B cell (primary cell): ENCODE measurements at regions not wholly inside any gene's neighbourhood (a gene's known extent, or its start where the extent isn't known, plus 50 kb on each side); places are given as distances from the start of the nearest gene placed in this dataset.

ENCODE experiments used
- ATAC-seq: fragments of 200-7000 bp; cut with Tn5 transposase; one replicate; pipeline ENCODE4 v1.10.0; 2021; ENCODE audit warnings: low read depth, mild to moderate bottlenecking, moderate number of reproducible peaks, moderate library complexity
- CTCF ChIA-PET: fragments of 350-600 bp; sonication (Branson Sonifier 250); formaldehyde crosslinking; loops from one replicate; lab custom pipeline; 2021; ENCODE audit warnings: antibody characterized with exemption, inconsistent platforms; lab: Charles Lee
- POLR2A ChIA-PET: fragments of 350-600 bp; sonication (Branson Sonifier 250); formaldehyde crosslinking; loops from one replicate; lab custom pipeline; 2021; ENCODE audit warnings: antibody characterized with exemption; lab: Charles Lee
- DNase-seq: peaks from one replicate; pipeline ENCODE4 v3.0.0; 2013
- H2AFZ ChIP-seq: 2 replicates; pipeline ENCODE4 v1.6.1; 2012; ENCODE audit warnings: mild to moderate bottlenecking, low read depth, low read length; ENCODE audit not compliant: insufficient read depth, poor library complexity, severe bottlenecking
- H3K27ac ChIP-seq, 2 donors: 1 replicate in 1 of 2; 2 replicates in 1 of 2; pipeline ENCODE4 v1.5.1; 2012 to 2013; ENCODE audit warnings: low read length in 2 of 2, mild to moderate bottlenecking in 2 of 2, moderate library complexity in 1 of 2
- H3K27me3 ChIP-seq, 4 experiments: fragments of 200-600 bp in 1 of 4; sonication (generic) in 1 of 4; replicated peaks in 1 of 4; 1 replicate in 2 of 4; 2 replicates in 2 of 4; pipeline versions ENCODE4 v1.6.1 to v1.7.0; 2013 to 2016; ENCODE audit warnings: low read length in 3 of 4, mild to moderate bottlenecking in 2 of 4, mixed read lengths in 1 of 4, moderate library complexity in 1 of 4; ENCODE audit not compliant: insufficient read depth in 4 of 4, control insufficient read depth in 3 of 4; ENCODE audit errors: control extremely low read depth in 1 of 4
- H3K36me3 ChIP-seq, 2 experiments: replicated peaks in 1 of 2; 1 replicate in 1 of 2; 2 replicates in 1 of 2; pipeline versions ENCODE4 v1.6.1 to v1.7.1; 2013; ENCODE audit warnings: low read length in 1 of 2; ENCODE audit not compliant: insufficient read depth in 2 of 2, control insufficient read depth in 1 of 2; ENCODE audit errors: control extremely low read depth in 1 of 2, extremely low read depth in 1 of 2
- H3K4me1 ChIP-seq, 2 donors: fragments of 200-600 bp in 1 of 2; sonication (generic) in 1 of 2; 1 replicate in 1 of 2; 2 replicates in 1 of 2; pipeline versions ENCODE4 v1.5.1 to v1.6.1; 2013 to 2017; ENCODE audit warnings: low read length in 2 of 2; ENCODE audit not compliant: control insufficient read depth in 2 of 2, insufficient read depth in 2 of 2
- H3K4me2 ChIP-seq: replicated peaks from 2 replicates; pipeline ENCODE3; 2012; ENCODE audit warnings: mild to moderate bottlenecking, low read depth, low read length; ENCODE audit not compliant: poor library complexity, severe bottlenecking
- H3K4me3 ChIP-seq, 5 experiments: fragments of 200-600 bp in 1 of 5; sonication (generic) in 1 of 5; 1 replicate in 3 of 5; 2 replicates in 2 of 5; pipeline versions ENCODE4 v1.5.1 to v1.7.0; 2011 to 2016; ENCODE audit warnings: low read length in 4 of 5, mild to moderate bottlenecking in 4 of 5, low read depth in 2 of 5, control low read depth in 1 of 5, moderate library complexity in 1 of 5; ENCODE audit not compliant: insufficient read depth in 1 of 5; ENCODE audit errors: control extremely low read depth in 1 of 5, extremely low read depth in 1 of 5
- H3K79me2 ChIP-seq: fragments of 200-600 bp; sonication (generic); one replicate; pipeline ENCODE4 v1.6.0; 2016; ENCODE audit warnings: low read length; ENCODE audit not compliant: control insufficient read depth, insufficient read depth
- H3K9ac ChIP-seq: fragments of 200-600 bp; sonication (generic); 2 replicates; pipeline ENCODE4 v1.6.1; 2017; ENCODE audit warnings: mild to moderate bottlenecking, low read length, moderate library complexity
- H3K9me3 ChIP-seq, 3 donors: one replicate each; pipeline versions ENCODE4 v1.6.1 to v1.7.1; 2013; ENCODE audit warnings: low read length in 2 of 3; ENCODE audit not compliant: control insufficient read depth in 2 of 3, insufficient read depth in 1 of 3; ENCODE audit errors: control extremely low read depth in 1 of 3
- H4K20me1 ChIP-seq: 2 replicates; pipeline ENCODE4 v1.6.0; 2012; ENCODE audit warnings: mild to moderate bottlenecking, low read length; ENCODE audit not compliant: insufficient read depth, control insufficient read depth, poor library complexity, severe bottlenecking
- H3K27ac Mint-ChIP-seq: one replicate; pipeline ENCODE4 v1.8.0; 2021; ENCODE audit warnings: mixed read lengths
- H3K27me3 Mint-ChIP-seq: one replicate; pipeline ENCODE4 v1.8.0; 2021; ENCODE audit warnings: mixed read lengths
- H3K4me1 Mint-ChIP-seq: one replicate; pipeline ENCODE4 v1.8.0; 2021; ENCODE audit warnings: mixed read lengths
- H3K4me3 Mint-ChIP-seq: one replicate; pipeline ENCODE4 v1.8.0; 2021; ENCODE audit warnings: mixed read lengths
- H3K9me3 Mint-ChIP-seq: one replicate; pipeline ENCODE4 v1.8.0; 2022; ENCODE audit warnings: mixed read lengths; ENCODE audit not compliant: insufficient read depth
- CTCF ChIP-seq: fragments of 200-600 bp; IDR thresholded peaks from one replicate; pipeline ENCODE4 v1.8.0; 2022; ENCODE audit warnings: antibody characterized with exemption, mild to moderate bottlenecking
- EZH2 ChIP-seq: IDR thresholded peaks from 2 replicates; pipeline ENCODE4 v1.6.1; 2012; ENCODE audit warnings: borderline replicate concordance, low read depth, mild to moderate bottlenecking, moderate library complexity, low read length; ENCODE audit not compliant: insufficient read depth, poor library complexity, severe bottlenecking
- WGBS: methylation state at CpG from one replicate; pipeline ENCODE4 v1.1.5; 2013; ENCODE audit warnings: missing lambda C conversion rate; ENCODE audit not compliant: insufficient coverage; 5-methylcytosine and 5-hydroxymethylcytosine counted together
- intact Hi-C: fragments of 100-400 bp; cut with micrococcal nuclease; formaldehyde crosslinking; loops from one replicate; pipeline ENCODE4 v1.10.0; 2022

- H3K9me3 ChIP-seq, result no peaks in the 10 kb centered on the region
- intact Hi-C loops, result loop anchor here (1.0 to 10.0 kb wide), 7 partner anchors 20 to 423 kb away; partner anchors contain the start of gene EIF4E3
- H3K27ac Mint-ChIP-seq, result peak overlapping the region; percentile 10
- POLR2A ChIA-PET, result no interaction called here
- H2AFZ ChIP-seq, result no peak overlapping the region
- no peaks in the 10 kb centered on the region for H4K20me1 ChIP-seq
- H3K4me3 ChIP-seq, result peak overlapping the region in 4 of 5 experiments; percentile 48 to 70 (median 56)
- WGBS, result 78% methylated on average over 4 of the region's 14 CpGs
- H3K27me3 Mint-ChIP-seq, result peaks cover 3% of the 10 kb centered on the region
- peaks cover 71% of the 10 kb centered on the region for H3K4me1 Mint-ChIP-seq
- H3K4me2 ChIP-seq, result peak overlapping the region; percentile 95
- H3K9me3 Mint-ChIP-seq, result no peaks in the 10 kb centered on the region
- ATAC-seq (no peak), DNase-seq (peak; percentile 62)
- peak overlapping the region; percentile 62 for H3K4me3 Mint-ChIP-seq
- peak overlapping the region in 1 of 2 donors; percentile 78 for H3K27ac ChIP-seq
- peaks cover 0 to 12% (median 0%) of the 10 kb centered on the region in 4 experiments for H3K27me3 ChIP-seq
- CTCF ChIA-PET, result no interaction called here
- peaks cover 65 to 74% of the 10 kb centered on the region in 2 donors for H3K4me1 ChIP-seq
- H3K36me3 ChIP-seq, result no peaks in the 10 kb centered on the region
- peak overlapping the region; percentile 70 for H3K9ac ChIP-seq
- TF ChIP-seq CTCF (no peak), EZH2 (no peak)
- H3K79me2 ChIP-seq, result no peaks in the 10 kb centered on the region
These were observed 314.6 kb upstream of the PROK2 start for GRCh38 chr3:72099326-72100079.

GRCh38 chr3:72097053-72097452, 312.1 kb upstream of the PROK2 start:
- peaks cover 65 to 83% of the 10 kb centered on the region in 2 donors for H3K4me1 ChIP-seq
- TF ChIP-seq CTCF (no peak), EZH2 (no peak)
- H3K4me1 Mint-ChIP-seq, result peaks cover 76% of the 10 kb centered on the region
- H3K4me2 ChIP-seq, result no peak overlapping the region
- CTCF ChIA-PET, result no interaction called here
- no peak overlapping the region for H2AFZ ChIP-seq
- no peaks in the 10 kb centered on the region for H3K9me3 ChIP-seq
- no peak for DNase-seq
- no peaks in the 10 kb centered on the region for H3K36me3 ChIP-seq
- no peaks in the 10 kb centered on the region for H3K79me2 ChIP-seq
- H4K20me1 ChIP-seq, result no peaks in the 10 kb centered on the region
- peaks cover 7% of the 10 kb centered on the region for H3K27me3 Mint-ChIP-seq
- H3K27ac ChIP-seq, result no peak overlapping the region
- H3K4me3 Mint-ChIP-seq, result no peak overlapping the region
- H3K9ac ChIP-seq, result no peak overlapping the region
- peaks cover 0 to 12% (median 2%) of the 10 kb centered on the region in 4 experiments for H3K27me3 ChIP-seq
- intact Hi-C loops, result no loop called here
- no peak for ATAC-seq
- H3K9me3 Mint-ChIP-seq, result no peaks in the 10 kb centered on the region
- H3K4me3 ChIP-seq, result no peak overlapping the region
- no peak overlapping the region for H3K27ac Mint-ChIP-seq
- POLR2A ChIA-PET, result no interaction called here
